ENCODE measurements at regions not wholly inside any gene's neighbourhood (a gene's known extent, or its start where the extent isn't known, plus 50 kb on each side); places are given as distances from the start of the nearest gene placed in this dataset.
"Not testable (repeated sequence)": the region's sequence is repeated elsewhere in the genome, so short reads cannot be mapped to it uniquely, and the experiment has no call there.

DNA sequence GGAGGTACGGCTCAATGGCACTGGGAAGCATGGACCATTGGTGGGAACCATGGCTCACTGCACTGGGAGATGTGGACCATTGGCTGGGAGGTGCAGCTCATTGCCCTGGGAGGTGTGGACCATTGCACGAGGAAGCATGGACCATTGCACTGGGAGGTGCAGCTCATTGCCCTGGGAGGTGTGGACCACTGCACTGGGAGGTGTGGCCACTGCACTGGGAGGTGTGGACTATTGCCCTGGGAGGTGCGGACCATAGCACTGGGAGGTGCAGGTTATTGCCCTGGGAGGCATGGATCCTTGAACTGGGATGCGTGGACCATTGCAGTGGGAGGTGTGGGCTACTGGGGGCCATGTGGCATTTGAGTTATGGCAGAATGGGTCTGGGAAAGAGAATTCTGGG, 195.4 kb upstream of the PLGLB1 start:
- TF ChIP-seq CTCF (conservative IDR thresholded peaks at IDR 0.05; ENCODE audit: low read depth, low read length); EZH2 (IDR thresholded peaks at IDR 0.05; ENCODE audit: low read length, unreplicated experiment): not testable (repeated sequence)

Data from PC-3 (cell line).